CD14-positive monocyte (primary cell): ENCODE measurements at regions not wholly inside any gene's neighbourhood (a gene's known extent, or its start where the extent isn't known, plus 50 kb on each side); places are given as distances from the start of the nearest gene placed in this dataset.

Experiments
- DNase-seq, 3 donors: peaks; one replicate each; pipeline ENCODE4 v3.0.0-alpha.2; 2011 to 2022
- H2AFZ ChIP-seq: 2 replicates; pipeline ENCODE4 v1.6.0; 2012; ENCODE audit warnings: mild to moderate bottlenecking, low read depth, low read length, inconsistent platforms; ENCODE audit not compliant: insufficient read depth, poor library complexity, severe bottlenecking
- H3K27ac ChIP-seq, 2 donors: 1 replicate in 1 of 2; 2 replicates in 1 of 2; pipeline ENCODE4 v1.5.1; 2012 to 2013; ENCODE audit warnings: low read length in 2 of 2, control low read depth in 1 of 2, inconsistent platforms in 1 of 2, low read depth in 1 of 2, mild to moderate bottlenecking in 1 of 2
- H3K27me3 ChIP-seq, 2 donors: one replicate each; pipeline versions ENCODE4 v1.6.0 to v1.6.1; 2011 to 2013; ENCODE audit warnings: low read length in 2 of 2; ENCODE audit not compliant: control insufficient read depth in 2 of 2, insufficient read depth in 2 of 2
- H3K36me3 ChIP-seq, 2 donors: replicated peaks in 1 of 2; 1 replicate in 1 of 2; 2 replicates in 1 of 2; pipeline versions ENCODE4 v1.5.1 to v1.6.1; 2012 to 2013; ENCODE audit warnings: low read length in 2 of 2, control low read depth in 1 of 2, inconsistent platforms in 1 of 2, mild to moderate bottlenecking in 1 of 2; ENCODE audit not compliant: insufficient read depth in 2 of 2, control insufficient read depth in 1 of 2
- H3K4me1 ChIP-seq, 2 donors: 1 replicate in 1 of 2; 2 replicates in 1 of 2; pipeline versions ENCODE4 v1.5.1 to v1.6.1; 2012 to 2013; ENCODE audit warnings: low read length in 2 of 2, control low read depth in 1 of 2, inconsistent platforms in 1 of 2, mild to moderate bottlenecking in 1 of 2, moderate library complexity in 1 of 2; ENCODE audit not compliant: insufficient read depth in 2 of 2, control insufficient read depth in 1 of 2
- H3K4me2 ChIP-seq: replicated peaks from 2 replicates; pipeline ENCODE3; 2012; ENCODE audit warnings: low read length, moderate library complexity, mild to moderate bottlenecking; ENCODE audit not compliant: poor library complexity, severe bottlenecking; ENCODE audit errors: extremely low read depth
- H3K4me3 ChIP-seq, 3 experiments: fragments of 200-600 bp in 1 of 3; sonication (generic) in 1 of 3; replicated peaks in 1 of 3; 1 replicate in 2 of 3; 2 replicates in 1 of 3; pipeline ENCODE4 v1.5.1; 2011 to 2013; ENCODE audit warnings: low read length in 3 of 3, mild to moderate bottlenecking in 3 of 3, control low read depth in 2 of 3, low read depth in 2 of 3, inconsistent platforms in 1 of 3, moderate library complexity in 1 of 3
- H3K79me2 ChIP-seq: 2 replicates; pipeline ENCODE4 v1.6.0; 2012; ENCODE audit warnings: mild to moderate bottlenecking, control low read depth, inconsistent platforms, low read length, moderate library complexity; ENCODE audit not compliant: insufficient read depth
- H3K9ac ChIP-seq: 2 replicates; pipeline ENCODE4 v1.6.0; 2017; ENCODE audit warnings: low read length, mild to moderate bottlenecking; ENCODE audit not compliant: insufficient read depth, poor library complexity, severe bottlenecking
- H3K9me3 ChIP-seq, 2 donors: replicated peaks in 1 of 2; 1 replicate in 1 of 2; 2 replicates in 1 of 2; pipeline versions ENCODE4 v1.5.1 to v1.6.1; 2012 to 2013; ENCODE audit warnings: low read length in 2 of 2, control low read depth in 1 of 2; ENCODE audit not compliant: control insufficient read depth in 1 of 2, insufficient read depth in 1 of 2
- H4K20me1 ChIP-seq: 2 replicates; pipeline ENCODE4 v1.6.0; 2012; ENCODE audit warnings: mild to moderate bottlenecking, low read length, control low read depth, moderate library complexity; ENCODE audit not compliant: insufficient read depth
- H3K27ac Mint-ChIP-seq, 7 donors: one replicate each; pipeline ENCODE4 v1.8.0; 2020; ENCODE audit warnings: mild to moderate bottlenecking in 7 of 7, mixed read lengths in 7 of 7, moderate library complexity in 6 of 7, inconsistent platforms in 2 of 7
- H3K27me3 Mint-ChIP-seq, 3 donors: one replicate each; pipeline ENCODE4 v1.8.0; 2021 to 2022; ENCODE audit warnings: low read depth in 3 of 3, mild to moderate bottlenecking in 3 of 3, mixed read lengths in 3 of 3, moderate library complexity in 3 of 3, inconsistent platforms in 1 of 3
- H3K36me3 Mint-ChIP-seq, 2 donors: one replicate each; pipeline ENCODE4 v1.8.0; 2020; ENCODE audit warnings: mixed read lengths in 2 of 2, inconsistent platforms in 1 of 2, mild to moderate bottlenecking in 1 of 2
- H3K4me1 Mint-ChIP-seq: one replicate; pipeline ENCODE4 v1.8.0; 2020; ENCODE audit warnings: mild to moderate bottlenecking, mixed read lengths
- H3K4me3 Mint-ChIP-seq, 2 donors: one replicate each; pipeline ENCODE4 v1.8.0; 2020; ENCODE audit warnings: mild to moderate bottlenecking in 2 of 2, mixed read lengths in 2 of 2, moderate library complexity in 1 of 2
- H3K9me3 Mint-ChIP-seq, 7 donors: one replicate each; pipeline ENCODE4 v1.8.0; 2020 to 2022; ENCODE audit warnings: mixed read lengths in 7 of 7, mild to moderate bottlenecking in 6 of 7, moderate library complexity in 6 of 7, inconsistent platforms in 2 of 7
- CTCF ChIP-seq: fragments of 200-600 bp; IDR thresholded peaks from one replicate; pipeline ENCODE4 v1.8.0; 2022; ENCODE audit warnings: antibody characterized with exemption, mild to moderate bottlenecking
- WGBS: methylation state at CpG from one replicate; pipeline ENCODE4 v1.1.5; 2013; ENCODE audit warnings: missing lambda C conversion rate; ENCODE audit not compliant: insufficient coverage; 5-methylcytosine and 5-hydroxymethylcytosine counted together
- intact Hi-C, 2 donors: fragments of 100-400 bp; cut with micrococcal nuclease; formaldehyde crosslinking; loops; one replicate each; pipeline versions ENCODE4 v1.15.0 to v1.15.1; 2023

- DNase-seq = no peak
- Histone ChIP-seq H3K27ac (no peak overlapping the region), H4K20me1 (no peaks in the 10 kb centered on the region), H3K4me3 (no peak overlapping the region), H3K36me3 (no peaks in the 10 kb centered on the region), H3K79me2 (no peaks in the 10 kb centered on the region), H3K9me3 (peaks cover 0 to 3% of the 10 kb centered on the region in 2 donors), H3K9ac (no peak overlapping the region), H3K4me1 (no peaks in the 10 kb centered on the region), H3K27me3 (no peaks in the 10 kb centered on the region), H2AFZ (no peak overlapping the region), H3K4me2 (no peak overlapping the region)
- peaks cover 0 to 5% (median 0%) of the 10 kb centered on the region in 7 donors for H3K9me3 Mint-ChIP-seq
- TF ChIP-seq CTCF = no peak
- H3K27me3 Mint-ChIP-seq = peaks cover 0 to 3% (median 1%) of the 10 kb centered on the region in 3 donors
- no peaks in the 10 kb centered on the region for H3K4me1 Mint-ChIP-seq
- WGBS = 71% methylated on average over 2 of the region's 2 CpGs
- H3K36me3 Mint-ChIP-seq = no peaks in the 10 kb centered on the region
- no peak overlapping the region for H3K4me3 Mint-ChIP-seq
- intact Hi-C loops = no loop called here
- no peak overlapping the region for H3K27ac Mint-ChIP-seq
Observed at GRCh38 chr3:55367384-55367783, 119.7 kb downstream of the WNT5A start.

GRCh38 chr3:55364421-55364820 lies 122.7 kb downstream of the WNT5A start:
- no peak for TF ChIP-seq CTCF
- Mint-ChIP-seq H3K4me1 (no peaks in the 10 kb centered on the region), H3K36me3 (no peaks in the 10 kb centered on the region), H3K27ac (no peak overlapping the region), H3K4me3 (no peak overlapping the region), H3K27me3 (peaks cover 0 to 3% (median 1%) of the 10 kb centered on the region in 3 donors), H3K9me3 (peaks cover 0 to 5% (median 0%) of the 10 kb centered on the region in 7 donors)
- no peak overlapping the region for H2AFZ ChIP-seq
- peaks cover 0 to 6% of the 10 kb centered on the region in 2 donors for H3K9me3 ChIP-seq
- no peak for DNase-seq
- H3K4me2 ChIP-seq = no peak overlapping the region
- no peak overlapping the region for H3K9ac ChIP-seq
- no peaks in the 10 kb centered on the region for H3K4me1 ChIP-seq
- H4K20me1 ChIP-seq = no peaks in the 10 kb centered on the region
- no peaks in the 10 kb centered on the region for H3K79me2 ChIP-seq
- no peak overlapping the region for H3K4me3 ChIP-seq
- intact Hi-C loops = no loop called here
- no peaks in the 10 kb centered on the region for H3K36me3 ChIP-seq
- H3K27me3 ChIP-seq = no peaks in the 10 kb centered on the region
- 60% methylated on average over 1 of the region's 4 CpGs for WGBS
- no peak overlapping the region for H3K27ac ChIP-seq
